Cardiac fibroblast (primary cell): ENCODE measurements at regions not wholly inside any gene's neighbourhood (a gene's known extent, or its start where the extent isn't known, plus 50 kb on each side); places are given as distances from the start of the nearest gene placed in this dataset.

Experiments used
- DNase-seq, 2 donors: peaks; one replicate each; pipeline versions ENCODE4 v3.0.0 to v3.0.0-alpha.2; 2010; ENCODE audit warnings: low read depth in 2 of 2
- H3K4me3 ChIP-seq, 2 donors: replicated peaks in 1 of 2; 1 replicate in 1 of 2; 2 replicates in 1 of 2; pipeline ENCODE4 v1.5.1; 2011; ENCODE audit warnings: low read depth in 2 of 2, low read length in 2 of 2, mild to moderate bottlenecking in 2 of 2, moderate library complexity in 1 of 2
- CTCF ChIP-seq: IDR thresholded peaks from one replicate; pipeline ENCODE4 v1.5.1; 2011; ENCODE audit warnings: low read depth, mild to moderate bottlenecking, low read length, inconsistent platforms

GRCh38 chr2:223260681-223261080, 208.7 kb downstream of the KCNE4 start:
- peak; percentile 5 to 51 for DNase-seq
- TF ChIP-seq CTCF, result no peak
- no peak overlapping the region for H3K4me3 ChIP-seq

DNA sequence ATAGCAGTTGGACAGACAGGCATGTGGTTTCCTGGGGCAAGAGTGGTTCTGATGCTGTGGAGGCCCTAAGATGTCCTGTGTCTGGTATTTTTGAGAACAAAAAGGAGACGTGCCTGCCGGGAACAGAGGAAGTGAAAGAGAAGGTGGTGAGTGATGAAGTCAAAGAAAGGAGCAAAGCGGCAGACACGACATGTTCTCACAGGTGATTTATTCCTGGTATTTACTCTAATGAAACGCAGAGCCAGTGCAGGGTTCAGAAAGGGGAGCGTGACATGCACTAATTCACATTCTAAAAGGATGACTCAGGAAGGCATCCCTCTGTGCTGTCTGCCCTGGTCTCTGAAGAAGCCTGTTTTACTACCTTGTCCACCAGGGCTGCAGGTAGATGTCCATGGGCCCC, 211.0 kb downstream of the KCNE4 start:
- TF ChIP-seq CTCF, result no peak
- H3K4me3 ChIP-seq, result no peak overlapping the region
- DNase-seq, result peak in 1 of 2 donors; percentile 32

DNA sequence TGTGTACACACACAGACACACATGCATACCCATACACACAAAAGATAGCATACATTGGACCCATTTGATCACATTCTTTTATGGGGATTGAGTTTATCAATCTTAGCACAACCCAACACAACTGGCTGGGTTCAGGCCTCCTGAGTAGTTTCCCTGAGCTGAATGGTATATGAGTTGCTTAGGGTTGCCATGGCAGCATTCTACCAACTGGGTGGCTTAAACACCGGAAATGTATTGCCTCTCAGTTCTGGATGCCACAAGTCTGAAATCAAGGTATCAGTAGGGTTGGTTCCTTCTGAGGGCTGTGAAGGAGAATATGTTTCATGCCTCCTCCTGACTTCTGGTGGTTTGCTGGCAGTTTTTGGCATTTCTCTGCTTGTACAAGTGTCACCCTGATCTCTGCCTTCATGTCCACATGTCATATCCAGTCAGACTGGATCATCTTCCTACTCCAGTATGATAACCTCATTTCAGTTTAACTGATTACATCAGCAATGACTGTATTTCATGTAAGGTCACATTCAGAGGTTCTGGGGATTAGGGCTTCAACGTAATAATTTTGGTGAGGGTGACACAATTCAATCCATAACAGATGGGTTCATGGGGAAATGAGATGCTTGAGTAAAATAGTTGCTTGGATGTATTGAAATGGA, 212.7 kb downstream of the KCNE4 start:
- H3K4me3 ChIP-seq, result no peak overlapping the region
- TF ChIP-seq CTCF, result no peak

GRCh38 chr2:223267160-223267951, 215.4 kb downstream of the KCNE4 start:
- no peak for DNase-seq
- no peak overlapping the region for H3K4me3 ChIP-seq
- TF ChIP-seq CTCF, result no peak

More for the DNA sequence above, 212.7 kb downstream of the KCNE4 start:
- DNase-seq, result no peak

- TF ChIP-seq CTCF, result no peak
- H3K4me3 ChIP-seq, result no peak overlapping the region
- DNase-seq, result no peak
Measured at GRCh38 chr2:223269386-223269785, 217.4 kb downstream of the KCNE4 start.

- no peak for DNase-seq
Measured at GRCh38 chr2:223270548-223270947, 218.6 kb downstream of the KCNE4 start.

More at GRCh38 chr2:223270548-223270947, 218.6 kb downstream of the KCNE4 start:
- H3K4me3 ChIP-seq, result no peak overlapping the region
- no peak for TF ChIP-seq CTCF
